ENCODE measurements at regions not wholly inside any gene's neighbourhood (a gene's known extent, or its start where the extent isn't known, plus 50 kb on each side); places are given as distances from the start of the nearest gene placed in this dataset.

- TF ChIP-seq CTCF (IDR thresholded peaks at IDR 0.05; ENCODE audit: insufficient read depth, low read length) (no peak), REST (IDR thresholded peaks at IDR 0.05; ENCODE audit: insufficient replicate concordance, low read depth) (no peak), POLR2AphosphoS5 (IDR thresholded peaks at IDR 0.05; ENCODE audit: low read depth) (no peak), SPI1 (IDR thresholded peaks at IDR 0.05; ENCODE audit: borderline replicate concordance, low read depth) (no peak), GABPA (IDR thresholded peaks at IDR 0.05; ENCODE audit: low read depth) (no peak)
These were observed 114.5 kb upstream of the NCOR2 start for GRCh38 chr12:124681779-124682391.
